ENCODE measurements at regions not wholly inside any gene's neighbourhood (a gene's known extent, or its start where the extent isn't known, plus 50 kb on each side); places are given as distances from the start of the nearest gene placed in this dataset.
A peak's percentile ranks its signal among the peaks of the same experiment; 100 is the strongest.

DNA sequence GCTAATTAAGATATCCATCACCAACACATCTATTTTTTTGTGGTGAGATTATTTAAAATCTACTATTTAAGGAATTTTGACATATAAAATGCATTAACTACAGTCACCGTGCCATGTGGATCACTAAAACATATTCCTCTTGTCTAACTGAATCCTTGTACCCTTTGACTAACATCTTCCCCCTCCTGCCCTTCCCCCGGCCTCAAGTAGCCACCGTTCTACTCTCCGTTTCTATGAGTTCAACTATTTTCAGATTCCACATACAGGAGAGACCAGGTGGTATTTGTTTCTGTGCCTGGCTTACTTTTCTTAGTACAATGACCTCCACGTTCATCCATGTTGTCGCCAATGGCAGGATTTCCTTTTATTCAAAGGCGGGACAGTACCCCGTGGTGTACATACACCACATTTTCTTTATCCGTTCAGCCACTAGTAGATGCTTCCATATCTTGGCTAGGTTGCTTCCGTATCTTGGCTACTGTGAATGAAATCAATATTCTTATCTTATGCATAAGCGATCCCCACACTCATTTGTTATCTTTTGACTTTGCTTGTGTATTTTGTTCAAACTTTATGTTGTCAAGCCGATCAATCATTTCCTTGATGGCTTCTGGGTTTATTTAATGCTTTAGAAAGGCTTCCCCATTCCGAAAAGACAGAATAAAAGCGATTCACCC is 134.7 kb downstream of the KCNJ12 start:
- H3K4me1 ChIP-seq (replicated peaks in 1 of 4; ENCODE audit: control insufficient read depth in 3 of 4, insufficient read depth in 4 of 4, low read length in 3 of 4), result peaks cover 0 to 6% (median 2%) of the 10 kb centered on the region in 4 experiments; a peak in 3 of 7 replicates
- POLR2A ChIA-PET (ENCODE audit: partially characterized antibody), result interaction anchor here (0.6 to 1.0 kb wide), 2 partner anchors 22 to 47 kb away, joined by 3 to 4 read pairs; no protein-coding TSS in a partner anchor
- TF ChIP-seq, protein P1, sequence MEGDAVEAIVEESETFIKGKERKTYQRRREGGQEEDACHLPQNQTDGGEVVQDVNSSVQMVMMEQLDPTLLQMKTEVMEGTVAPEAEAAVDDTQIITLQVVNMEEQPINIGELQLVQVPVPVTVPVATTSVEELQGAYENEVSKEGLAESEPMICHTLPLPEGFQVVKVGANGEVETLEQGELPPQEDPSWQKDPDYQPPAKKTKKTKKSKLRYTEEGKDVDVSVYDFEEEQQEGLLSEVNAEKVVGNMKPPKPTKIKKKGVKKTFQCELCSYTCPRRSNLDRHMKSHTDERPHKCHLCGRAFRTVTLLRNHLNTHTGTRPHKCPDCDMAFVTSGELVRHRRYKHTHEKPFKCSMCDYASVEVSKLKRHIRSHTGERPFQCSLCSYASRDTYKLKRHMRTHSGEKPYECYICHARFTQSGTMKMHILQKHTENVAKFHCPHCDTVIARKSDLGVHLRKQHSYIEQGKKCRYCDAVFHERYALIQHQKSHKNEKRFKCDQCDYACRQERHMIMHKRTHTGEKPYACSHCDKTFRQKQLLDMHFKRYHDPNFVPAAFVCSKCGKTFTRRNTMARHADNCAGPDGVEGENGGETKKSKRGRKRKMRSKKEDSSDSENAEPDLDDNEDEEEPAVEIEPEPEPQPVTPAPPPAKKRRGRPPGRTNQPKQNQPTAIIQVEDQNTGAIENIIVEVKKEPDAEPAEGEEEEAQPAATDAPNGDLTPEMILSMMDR (IDR thresholded peaks at IDR 0.05; ENCODE audit: control extremely low read depth in 1 of 3, insufficient read depth in 1 of 3, low read depth in 1 of 3, low read length in 3 of 3), result no peak
- TF ChIP-seq TAF1 (IDR thresholded peaks at IDR 0.05; ENCODE audit: low read depth, low read length) (no peak), HDAC2 (IDR thresholded peaks at IDR 0.05; ENCODE audit: borderline replicate concordance in 1 of 2, low read depth in 2 of 2, low read length in 2 of 2) (no peak), JUN (IDR thresholded peaks at IDR 0.05; ENCODE audit: low read depth, low read length) (no peak), SP2 (IDR thresholded peaks at IDR 0.05; ENCODE audit: low read length) (no peak), CREB1 (IDR thresholded peaks at IDR 0.05) (no peak), CHD2 (IDR thresholded peaks at IDR 0.05; ENCODE audit: low read length) (no peak), YY1 (IDR thresholded peaks at IDR 0.05; ENCODE audit: low read depth, low read length) (no peak), NANOG (IDR thresholded peaks at IDR 0.05; ENCODE audit: insufficient read depth, low read depth, low read length, poor library complexity, severe bottlenecking) (no peak), RAD21 (IDR thresholded peaks at IDR 0.05 in 1 of 2, conservative IDR thresholded peaks at IDR 0.05 in 1 of 2; ENCODE audit: low read depth in 2 of 2, low read length in 2 of 2) (no peak)

More for the DNA sequence above, 134.7 kb downstream of the KCNJ12 start:
- H2BK5ac ChIP-seq (ENCODE audit: low read depth, low read length), result no peak overlapping the region
- no peak overlapping the region for H3K27ac ChIP-seq (ENCODE audit: low read depth, low read length)
- DNase-seq (ENCODE audit: low read depth in 1 of 2, low spot score in 2 of 2) (no peak), FAIRE-seq (no peak)
- H3K14ac ChIP-seq (ENCODE audit: insufficient read length), result no peak overlapping the region
- CTCF ChIA-PET (ENCODE audit: partially characterized antibody), result interaction anchor here (0.6 to 5.3 kb wide), 17 partner anchors 8 to 234 kb away, joined by 3 to 62 read pairs (median 5); no protein-coding TSS in a partner anchor
- no peaks in the 10 kb centered on the region for H4K20me1 ChIP-seq (replicated peaks in 1 of 2; ENCODE audit: control insufficient read depth in 1 of 2, insufficient read depth in 2 of 2, low read length in 2 of 2)
- no peak overlapping the region; the same call in 1 of the 2 replicates for H2BK15ac ChIP-seq (ENCODE audit: low read length)
- H3K79me1 ChIP-seq (ENCODE audit: low read depth, low read length), result no peaks in the 10 kb centered on the region
- H2BK12ac ChIP-seq (ENCODE audit: low read depth, low read length), result no peak overlapping the region
- 59% methylated on average over 14 of the region's 14 CpGs; no CpG with 5 or more reads in 1 of the 2 experiments for WGBS, 2 experiments (ENCODE audit: extremely low coverage in 1 of 2, insufficient coverage in 1 of 2, insufficient read length in 1 of 2, insufficient replicate concordance in 2 of 2, low coverage in 1 of 2, low lambda C conversion rate in 2 of 2, missing lambda C conversion rate in 1 of 2)
- no peak overlapping the region for H4K8ac ChIP-seq (ENCODE audit: extremely low read depth, insufficient read depth, low read length)
- no peak overlapping the region for H3K4ac ChIP-seq (replicated peaks; ENCODE audit: insufficient read length, low read depth, low read length)
- H3K4me3 ChIP-seq (ENCODE audit: extremely low read depth in 1 of 4, insufficient read depth in 2 of 4, low read depth in 3 of 4, low read length in 4 of 4), result peak overlapping the region; percentile 40 to 69 (median 53)
- H3K18ac ChIP-seq (ENCODE audit: extremely low read depth, low read length), result no peak overlapping the region
- 0 out of 2 replicates have a peak overlapping the region, but pooled peaks have one; percentile 9 for H2AFZ ChIP-seq (ENCODE audit: low read length)
- H3K56ac ChIP-seq (replicated peaks; ENCODE audit: insufficient read length, low read depth, low read length), result no peak overlapping the region
- H2BK20ac ChIP-seq (ENCODE audit: low read length), result no peak overlapping the region
- H3K36me3 ChIP-seq (ENCODE audit: control insufficient read depth in 2 of 4, insufficient read depth in 4 of 4, low read length in 3 of 4), result no peaks in the 10 kb centered on the region
- H2BK120ac ChIP-seq (replicated peaks; ENCODE audit: low read depth, low read length), result no peak overlapping the region
- no peaks in the 10 kb centered on the region; a peak in 1 of 4 replicates for H3K9me3 ChIP-seq (ENCODE audit: insufficient read depth in 2 of 2, low read depth in 1 of 2, low read length in 1 of 2)
- no peak overlapping the region for H3K23ac ChIP-seq (ENCODE audit: insufficient read length)
- no peaks in the 10 kb centered on the region for H3K23me2 ChIP-seq (ENCODE audit: low read depth, low read length)
- H3K9ac ChIP-seq (replicated peaks in 1 of 4; ENCODE audit: extremely low read depth in 1 of 4, low read depth in 3 of 4, low read length in 3 of 4), result no peak overlapping the region
- peaks cover 2 to 20% (median 11%) of the 10 kb centered on the region in 4 experiments for H3K27me3 ChIP-seq (replicated peaks in 1 of 4; ENCODE audit: control insufficient read depth in 3 of 4, extremely low read depth in 1 of 4, insufficient read depth in 3 of 4, low read length in 3 of 4)
- no peak overlapping the region for H4K5ac ChIP-seq (ENCODE audit: insufficient read length, low read depth, low read length)
- no peaks in the 10 kb centered on the region for H3K79me2 ChIP-seq (ENCODE audit: control insufficient read depth in 1 of 2, insufficient read depth in 2 of 2, low read length in 2 of 2)
- no peak overlapping the region for H2AK5ac ChIP-seq (ENCODE audit: low read depth, low read length)
- peak overlapping the region; percentile 68 to 70 for H3K4me2 ChIP-seq (ENCODE audit: insufficient read depth in 1 of 2, low read depth in 2 of 2, low read length in 2 of 2)
- H4K91ac ChIP-seq (replicated peaks; ENCODE audit: insufficient read length, low read length), result no peak overlapping the region
